HEK293 (cell line): ENCODE measurements at regions not wholly inside any gene's neighbourhood (a gene's known extent, or its start where the extent isn't known, plus 50 kb on each side); places are given as distances from the start of the nearest gene placed in this dataset.

ENCODE experiments used
- CTCF ChIA-PET: fragments of 350-600 bp; formaldehyde crosslinking; extraction: SDS; loops from one replicate; lab custom pipeline; 2021; ENCODE audit warnings: antibody characterized with exemption; lab: Yijun Ruan, JAX
- POLR2A ChIA-PET: fragments of 300-600 bp; formaldehyde crosslinking; extraction: SDS; loops from one replicate; lab custom pipeline; 2020; ENCODE audit warnings: antibody characterized with exemption, inconsistent platforms; lab: Yijun Ruan, JAX
- H3K27ac ChIP-seq: fragments of 200-500 bp; sonication (Bioruptor generic); 2 replicates; pipeline ENCODE4 v1.5.1; 2014; ENCODE audit warnings: low read depth, low read length, control low read depth, inconsistent platforms; ENCODE audit errors: extremely low read depth
- H3K36me3 ChIP-seq, 2 experiments: fragments of 200-500 bp in 1 of 2; sonication (Bioruptor generic) in 1 of 2; 1 replicate in 1 of 2; 2 replicates in 1 of 2; pipeline ENCODE4 v1.5.1; 2014 to 2017; ENCODE audit warnings: inconsistent platforms in 2 of 2, low read length in 2 of 2; ENCODE audit not compliant: control insufficient read depth in 2 of 2, insufficient read depth in 1 of 2
- H3K4me1 ChIP-seq: fragments of 200-500 bp; sonication (Bioruptor generic); 2 replicates; pipeline ENCODE4 v1.5.1; 2014; ENCODE audit warnings: mild to moderate bottlenecking, low read length, inconsistent platforms; ENCODE audit not compliant: control insufficient read depth, insufficient read depth
- H3K4me3 ChIP-seq: 2 replicates; pipeline ENCODE4 v1.5.1; 2011; ENCODE audit warnings: low read depth, mild to moderate bottlenecking, control low read depth, low read length, moderate library complexity
- H3K9me3 ChIP-seq: fragments of 200-500 bp; sonication (Bioruptor generic); 2 replicates; pipeline ENCODE4 v1.5.1; 2014; ENCODE audit warnings: low read depth, low read length, inconsistent platforms; ENCODE audit not compliant: control insufficient read depth, insufficient read depth
- ZBTB10 ChIP-seq: fragments of 450-650 bp; formaldehyde crosslinking; IDR thresholded peaks from 2 replicates; pipeline ENCODE4 v1.5.1; 2016; ENCODE audit warnings: missing biosample characterization, missing genetic modification characterization
- ZNF112 ChIP-seq: fragments of 450-650 bp; formaldehyde crosslinking; IDR thresholded peaks from 2 replicates; pipeline ENCODE4 v1.5.0; 2017; ENCODE audit warnings: missing biosample characterization, missing genetic modification characterization
- ZNF175 ChIP-seq: fragments of 450-650 bp; formaldehyde crosslinking; IDR thresholded peaks from 2 replicates; pipeline ENCODE4 v1.5.1; 2016; ENCODE audit warnings: missing biosample characterization, missing genetic modification characterization
- ZNF23 ChIP-seq: fragments of 450-650 bp; formaldehyde crosslinking; IDR thresholded peaks from 2 replicates; pipeline ENCODE4 v1.5.1; 2016; ENCODE audit warnings: missing biosample characterization, missing genetic modification characterization, borderline replicate concordance
- ZNF311 ChIP-seq: fragments of 450-650 bp; formaldehyde crosslinking; IDR thresholded peaks from 2 replicates; pipeline ENCODE4 v1.5.1; 2017; ENCODE audit warnings: missing biosample characterization, missing genetic modification characterization, borderline replicate concordance
- ZNF37A ChIP-seq: fragments of 450-650 bp; IDR thresholded peaks from 2 replicates; pipeline ENCODE4 v1.5.1; 2018; ENCODE audit warnings: missing biosample characterization, missing genetic modification characterization
- ZNF473 ChIP-seq: fragments of 450-650 bp; formaldehyde crosslinking; IDR thresholded peaks from 2 replicates; pipeline ENCODE4 v1.5.1; 2017; ENCODE audit warnings: missing biosample characterization, missing genetic modification characterization
- ZNF561 ChIP-seq: fragments of 450-650 bp; IDR thresholded peaks from 2 replicates; pipeline ENCODE4 v1.5.1; 2018; ENCODE audit warnings: missing biosample characterization, missing genetic modification characterization, borderline replicate concordance
- ZNF571 ChIP-seq: fragments of 450-650 bp; formaldehyde crosslinking; IDR thresholded peaks from 2 replicates; pipeline ENCODE4 v1.5.0; 2017; ENCODE audit warnings: missing biosample characterization, missing genetic modification characterization
- ZNF585B ChIP-seq: fragments of 450-650 bp; formaldehyde crosslinking; IDR thresholded peaks from 2 replicates; pipeline ENCODE4 v1.5.1; 2016; ENCODE audit warnings: missing biosample characterization, missing genetic modification characterization
- ZNF658 ChIP-seq: fragments of 450-650 bp; formaldehyde crosslinking; IDR thresholded peaks from 2 replicates; pipeline ENCODE4; 2016; ENCODE audit warnings: missing biosample characterization, missing genetic modification characterization
- ZNF660 ChIP-seq: fragments of 450-650 bp; IDR thresholded peaks from 2 replicates; pipeline ENCODE4 v1.5.1; 2018; ENCODE audit warnings: missing biosample characterization, mild to moderate bottlenecking, missing genetic modification characterization
- ZNF692 ChIP-seq: fragments of 450-650 bp; formaldehyde crosslinking; IDR thresholded peaks from 2 replicates; pipeline ENCODE4 v1.5.1; 2016; ENCODE audit warnings: missing biosample characterization, missing genetic modification characterization
- ZNF768 ChIP-seq: fragments of 450-650 bp; formaldehyde crosslinking; IDR thresholded peaks from 2 replicates; pipeline ENCODE4 v1.5.1; 2018; ENCODE audit warnings: missing biosample characterization, mild to moderate bottlenecking, missing genetic modification characterization
- ZNF837 ChIP-seq: fragments of 450-650 bp; formaldehyde crosslinking; IDR thresholded peaks from 2 replicates; pipeline ENCODE4 v1.5.1; 2016; ENCODE audit warnings: missing biosample characterization, missing genetic modification characterization
- TF ChIP-seq, protein P1 (sequence below): fragments of 450-650 bp; formaldehyde crosslinking; IDR thresholded peaks from 2 replicates; pipeline ENCODE4 v1.5.1; 2016; ENCODE audit warnings: missing biosample characterization, missing genetic modification characterization
- TF ChIP-seq, protein P2 (sequence below): fragments of 450-650 bp; formaldehyde crosslinking; IDR thresholded peaks from 2 replicates; pipeline ENCODE4 v1.5.1; 2016; ENCODE audit warnings: missing biosample characterization, missing genetic modification characterization, borderline replicate concordance
- TF ChIP-seq, protein P3 (sequence below): IDR thresholded peaks from 2 replicates; pipeline ENCODE4 v1.6.1; 2011; ENCODE audit warnings: mild to moderate bottlenecking, low read depth, low read length, borderline replicate concordance

DNA sequence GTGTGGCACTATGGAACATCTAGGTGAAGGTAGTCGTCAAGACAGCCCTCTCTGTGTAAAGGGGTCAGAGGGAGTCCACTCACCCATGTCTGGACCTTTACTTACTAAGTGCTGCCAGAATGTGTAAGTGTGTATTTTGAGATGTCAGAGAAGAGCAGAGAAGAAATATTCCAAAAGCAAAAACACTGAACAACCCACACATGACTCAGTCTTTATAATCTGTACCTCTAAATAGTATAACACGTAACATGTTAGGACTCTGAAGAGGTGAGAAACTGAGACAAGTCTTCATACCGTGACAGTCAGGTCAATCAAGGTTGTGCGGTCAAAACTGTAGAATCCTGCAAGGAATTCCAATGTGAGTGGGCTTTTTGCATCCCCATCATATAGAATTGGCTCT is 555.2 kb downstream of the LMO4 start:
- ChIA-PET CTCF (interaction anchor here (0.6 kb wide), 1 partner anchor 15 kb away, joined by 3 read pairs; no protein-coding TSS in a partner anchor), POLR2A (no interaction called here)
- Histone ChIP-seq H3K4me3 (no peak overlapping the region), H3K36me3 (no peaks in the 10 kb centered on the region), H3K4me1 (no peaks in the 10 kb centered on the region), H3K27ac (no peak overlapping the region), H3K9me3 (no peaks in the 10 kb centered on the region)
- TF ChIP-seq ZNF660 (tag by site-specific recombination): no peak
- TF ChIP-seq ZNF37A (tag by site-specific recombination): no peak
- no peak for TF ChIP-seq ZNF175 (tag by site-specific recombination)
- no peak for TF ChIP-seq ZNF837 (tag by site-specific recombination)
- TF ChIP-seq ZNF768 (tag by site-specific recombination): no peak
- TF ChIP-seq ZNF311 (tag by site-specific recombination): no peak
- TF ChIP-seq ZNF473 (tag by site-specific recombination): no peak
- no peak for TF ChIP-seq ZNF692 (tag by site-specific recombination)
- TF ChIP-seq, protein P1, sequence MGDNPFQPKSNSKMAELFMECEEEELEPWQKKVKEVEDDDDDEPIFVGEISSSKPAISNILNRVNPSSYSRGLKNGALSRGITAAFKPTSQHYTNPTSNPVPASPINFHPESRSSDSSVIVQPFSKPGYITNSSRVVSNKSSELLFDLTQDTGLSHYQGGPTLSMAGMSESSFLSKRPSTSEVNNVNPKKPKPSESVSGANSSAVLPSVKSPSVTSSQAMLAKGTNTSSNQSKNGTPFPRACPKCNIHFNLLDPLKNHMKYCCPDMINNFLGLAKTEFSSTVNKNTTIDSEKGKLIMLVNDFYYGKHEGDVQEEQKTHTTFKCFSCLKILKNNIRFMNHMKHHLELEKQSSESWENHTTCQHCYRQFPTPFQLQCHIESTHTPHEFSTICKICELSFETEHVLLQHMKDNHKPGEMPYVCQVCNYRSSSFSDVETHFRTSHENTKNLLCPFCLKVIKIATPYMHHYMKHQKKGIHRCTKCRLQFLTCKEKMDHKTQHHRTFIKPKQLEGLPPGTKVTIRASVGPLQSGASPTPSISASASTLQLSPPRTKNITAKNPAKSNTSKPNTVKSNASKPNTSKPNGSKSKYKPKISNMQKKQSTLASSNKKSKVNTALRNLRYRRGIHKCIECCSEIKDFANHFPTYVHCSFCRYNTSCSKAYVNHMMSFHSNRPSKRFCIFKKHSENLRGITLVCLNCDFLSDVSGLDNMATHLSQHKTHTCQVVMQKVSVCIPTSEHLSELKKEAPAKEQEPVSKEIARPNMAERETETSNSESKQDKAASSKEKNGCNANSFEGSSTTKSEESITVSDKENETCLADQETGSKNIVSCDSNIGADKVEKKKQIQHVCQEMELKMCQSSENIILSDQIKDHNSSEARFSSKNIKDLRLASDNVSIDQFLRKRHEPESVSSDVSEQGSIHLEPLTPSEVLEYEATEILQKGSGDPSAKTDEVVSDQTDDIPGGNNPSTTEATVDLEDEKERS (tag by site-specific recombination): no peak
- TF ChIP-seq ZNF23 (tag by site-specific recombination): no peak
- TF ChIP-seq ZNF561 (tag by site-specific recombination): no peak
- TF ChIP-seq, protein P2, sequence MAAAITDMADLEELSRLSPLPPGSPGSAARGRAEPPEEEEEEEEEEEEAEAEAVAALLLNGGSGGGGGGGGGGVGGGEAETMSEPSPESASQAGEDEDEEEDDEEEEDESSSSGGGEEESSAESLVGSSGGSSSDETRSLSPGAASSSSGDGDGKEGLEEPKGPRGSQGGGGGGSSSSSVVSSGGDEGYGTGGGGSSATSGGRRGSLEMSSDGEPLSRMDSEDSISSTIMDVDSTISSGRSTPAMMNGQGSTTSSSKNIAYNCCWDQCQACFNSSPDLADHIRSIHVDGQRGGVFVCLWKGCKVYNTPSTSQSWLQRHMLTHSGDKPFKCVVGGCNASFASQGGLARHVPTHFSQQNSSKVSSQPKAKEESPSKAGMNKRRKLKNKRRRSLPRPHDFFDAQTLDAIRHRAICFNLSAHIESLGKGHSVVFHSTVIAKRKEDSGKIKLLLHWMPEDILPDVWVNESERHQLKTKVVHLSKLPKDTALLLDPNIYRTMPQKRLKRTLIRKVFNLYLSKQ (tag by site-specific recombination): no peak
- TF ChIP-seq ZNF571 (tag by site-specific recombination): no peak
- TF ChIP-seq, protein P3, sequence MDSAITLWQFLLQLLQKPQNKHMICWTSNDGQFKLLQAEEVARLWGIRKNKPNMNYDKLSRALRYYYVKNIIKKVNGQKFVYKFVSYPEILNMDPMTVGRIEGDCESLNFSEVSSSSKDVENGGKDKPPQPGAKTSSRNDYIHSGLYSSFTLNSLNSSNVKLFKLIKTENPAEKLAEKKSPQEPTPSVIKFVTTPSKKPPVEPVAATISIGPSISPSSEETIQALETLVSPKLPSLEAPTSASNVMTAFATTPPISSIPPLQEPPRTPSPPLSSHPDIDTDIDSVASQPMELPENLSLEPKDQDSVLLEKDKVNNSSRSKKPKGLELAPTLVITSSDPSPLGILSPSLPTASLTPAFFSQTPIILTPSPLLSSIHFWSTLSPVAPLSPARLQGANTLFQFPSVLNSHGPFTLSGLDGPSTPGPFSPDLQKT: no peak
- no peak for TF ChIP-seq ZBTB10 (tag by site-specific recombination)

DNA sequence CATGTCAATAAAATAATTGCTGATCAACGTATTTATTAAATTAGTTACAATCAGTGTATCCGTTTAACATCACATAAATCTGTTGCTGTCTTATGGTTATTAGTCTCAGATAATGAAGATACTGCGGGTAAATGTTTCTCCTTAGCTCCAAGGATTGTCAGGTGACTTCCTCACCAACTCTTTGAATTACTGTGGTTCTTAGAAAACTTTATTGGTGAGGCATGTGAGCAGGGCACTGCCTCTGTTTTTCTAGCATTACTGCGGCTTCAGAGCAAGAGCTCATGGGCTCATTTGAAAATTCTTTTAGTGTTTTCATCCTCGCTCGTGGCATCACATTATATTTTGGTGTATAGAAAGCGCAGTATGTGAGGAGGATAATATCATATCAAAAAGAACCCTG is 555.9 kb downstream of the LMO4 start:
- no peak overlapping the region for H3K27ac ChIP-seq
- ChIA-PET CTCF (no interaction called here), POLR2A (no interaction called here)
- no peaks in the 10 kb centered on the region for H3K9me3 ChIP-seq
- H3K4me3 ChIP-seq: no peak overlapping the region
- no peaks in the 10 kb centered on the region for H3K36me3 ChIP-seq
- H3K4me1 ChIP-seq: no peaks in the 10 kb centered on the region
- no peak for TF ChIP-seq ZNF658 (tag by site-specific recombination)
- no peak for TF ChIP-seq ZNF112 (tag by site-specific recombination)
- no peak for TF ChIP-seq ZNF585B (tag by site-specific recombination)
